Keratinocyte (primary cell): ENCODE measurements at regions not wholly inside any gene's neighbourhood (a gene's known extent, or its start where the extent isn't known, plus 50 kb on each side); places are given as distances from the start of the nearest gene placed in this dataset.

Experiments used
- DNase-seq: peaks from one replicate; pipeline ENCODE4 v3.0.0-alpha.2; 2011; ENCODE audit warnings: low read depth, missing footprints, low spot score
- FAIRE-seq: peaks from 2 replicates; lab custom pipeline; 2011; peaks lifted over from hg19 to GRCh38; lab: Jason Lieb, UNC
- H2AFZ ChIP-seq: 2 replicates; pipeline ENCODE4 v1.6.0; 2012; ENCODE audit warnings: low read length, control low read depth, inconsistent platforms; ENCODE audit not compliant: control insufficient read depth
- H3K27ac ChIP-seq: 2 replicates; pipeline ENCODE4 v1.5.1; 2011; ENCODE audit warnings: low read length; ENCODE audit not compliant: control insufficient read depth, insufficient read depth
- H3K27me3 ChIP-seq: 3 replicates; pipeline ENCODE4 v1.6.0; 2011; ENCODE audit warnings: low read length; ENCODE audit not compliant: control insufficient read depth, insufficient read depth; ENCODE audit errors: extremely low read depth
- H3K36me3 ChIP-seq, 2 experiments: 2 replicates in 1 of 2; 3 replicates in 1 of 2; pipeline ENCODE4 v1.5.1; 2011; ENCODE audit warnings: low read length in 2 of 2, mild to moderate bottlenecking in 1 of 2; ENCODE audit not compliant: control insufficient read depth in 2 of 2, insufficient read depth in 2 of 2; ENCODE audit errors: extremely low read depth in 1 of 2
- H3K4me1 ChIP-seq: 3 replicates; pipeline ENCODE4 v1.5.1; 2011; ENCODE audit warnings: low read length; ENCODE audit not compliant: control insufficient read depth, insufficient read depth; ENCODE audit errors: extremely low read depth
- H3K4me2 ChIP-seq: 3 replicates; pipeline ENCODE4 v1.6.0; 2011; ENCODE audit warnings: low read depth, low read length; ENCODE audit not compliant: control insufficient read depth, insufficient read depth; ENCODE audit errors: extremely low read depth
- H3K4me3 ChIP-seq, 3 experiments: fragments of 200-600 bp in 1 of 3; sonication (generic) in 1 of 3; 2 replicates in 2 of 3; 3 replicates in 1 of 3; pipeline ENCODE4 v1.5.1; 2011 to 2016; ENCODE audit warnings: low read length in 3 of 3, mild to moderate bottlenecking in 3 of 3, control low read depth in 2 of 3, inconsistent platforms in 1 of 3, low read depth in 1 of 3, mixed read lengths in 1 of 3, mixed run types in 1 of 3, moderate library complexity in 1 of 3; ENCODE audit not compliant: control insufficient read depth in 2 of 3, insufficient read depth in 2 of 3; ENCODE audit errors: extremely low read depth in 1 of 3
- H3K79me2 ChIP-seq: 2 replicates; pipeline ENCODE4 v1.6.0; 2012; ENCODE audit warnings: low read length; ENCODE audit not compliant: control insufficient read depth, insufficient read depth
- H3K9ac ChIP-seq: 3 replicates; pipeline ENCODE4 v1.6.0; 2011; ENCODE audit warnings: low read length; ENCODE audit not compliant: control insufficient read depth, insufficient read depth; ENCODE audit errors: extremely low read depth
- H3K9me1 ChIP-seq: 3 replicates; pipeline ENCODE4 v1.6.0; 2011; ENCODE audit warnings: low read length; ENCODE audit not compliant: control insufficient read depth, insufficient read depth; ENCODE audit errors: extremely low read depth
- H3K9me3 ChIP-seq: 2 replicates; pipeline ENCODE4 v1.5.1; 2012; ENCODE audit warnings: low read depth, low read length; ENCODE audit not compliant: control insufficient read depth
- H4K20me1 ChIP-seq: 3 replicates; pipeline ENCODE4 v1.6.0; 2011; ENCODE audit warnings: low read length; ENCODE audit not compliant: control insufficient read depth, insufficient read depth; ENCODE audit errors: extremely low read depth
- CTCF ChIP-seq, 3 experiments: IDR thresholded peaks in 1 of 3; conservative IDR thresholded peaks in 1 of 3; optimal IDR thresholded peaks in 1 of 3; 2 replicates in 2 of 3; 3 replicates in 1 of 3; pipeline versions ENCODE3 to v1.5.1; 2011; ENCODE audit warnings: low read length in 3 of 3, mild to moderate bottlenecking in 3 of 3, moderate library complexity in 2 of 3, control low read depth in 1 of 3, inconsistent platforms in 1 of 3; ENCODE audit not compliant: insufficient read depth in 2 of 3; ENCODE audit errors: extremely low read depth in 1 of 3
- EZH2 ChIP-seq: IDR thresholded peaks from one replicate; pipeline ENCODE4 v1.6.1; 2012; ENCODE audit warnings: inconsistent platforms, mild to moderate bottlenecking, low read length, moderate library complexity
- dilution Hi-C: fragments of 300-500 bp; cut with MboI; formaldehyde crosslinking; loops from one replicate; pipeline ENCODE4 v1.7.0; 2020; ENCODE audit warnings: low sequenced_read_pairs; ENCODE audit not compliant: extremely low pct_ligation_motif_present

- Histone ChIP-seq H3K4me3 (no peak overlapping the region), H3K4me2 (no peak overlapping the region), H4K20me1 (no peaks in the 10 kb centered on the region), H3K9me1 (no peaks in the 10 kb centered on the region), H3K4me1 (no peaks in the 10 kb centered on the region), H3K9me3 (no peaks in the 10 kb centered on the region), H3K79me2 (no peaks in the 10 kb centered on the region), H2AFZ (no peak overlapping the region), H3K36me3 (no peaks in the 10 kb centered on the region), H3K27me3 (no peaks in the 10 kb centered on the region), H3K27ac (no peak overlapping the region), H3K9ac (no peak overlapping the region)
- no peak for FAIRE-seq
- DNase-seq: no peak
- dilution Hi-C loops: no loop called here
- no peak for TF ChIP-seq EZH2
- TF ChIP-seq CTCF (optimal IDR thresholded peaks at IDR 0.05 in 1 of 3, IDR thresholded peaks at IDR 0.05 in 1 of 3, conservative IDR thresholded peaks at IDR 0.05 in 1 of 3; ENCODE audit: extremely low read depth in 1 of 3, insufficient read depth in 2 of 3, low read length in 3 of 3): no peak
Observed at GRCh38 chr9:78839252-78839651, 542.3 kb downstream of the PSAT1 start.

GRCh38 chr9:78848061-78848460 lies 551.1 kb downstream of the PSAT1 start:
- no peaks in the 10 kb centered on the region for H4K20me1 ChIP-seq
- H3K9me3 ChIP-seq: no peaks in the 10 kb centered on the region
- no peak overlapping the region for H3K9ac ChIP-seq
- no peak overlapping the region for H3K4me3 ChIP-seq
- TF ChIP-seq EZH2 (no peak), CTCF (optimal IDR thresholded peaks at IDR 0.05 in 1 of 3, IDR thresholded peaks at IDR 0.05 in 1 of 3, conservative IDR thresholded peaks at IDR 0.05 in 1 of 3; ENCODE audit: extremely low read depth in 1 of 3, insufficient read depth in 2 of 3, low read length in 3 of 3) (no peak)
- no peaks in the 10 kb centered on the region for H3K9me1 ChIP-seq
- H3K4me2 ChIP-seq: no peak overlapping the region
- no peaks in the 10 kb centered on the region for H3K27me3 ChIP-seq
- H3K36me3 ChIP-seq: no peaks in the 10 kb centered on the region
- H2AFZ ChIP-seq: no peak overlapping the region
- no peak for DNase-seq
- H3K79me2 ChIP-seq: no peaks in the 10 kb centered on the region
- dilution Hi-C loops: no loop called here
- H3K27ac ChIP-seq: no peak overlapping the region
- no peak for FAIRE-seq
- no peaks in the 10 kb centered on the region for H3K4me1 ChIP-seq
